Rectal smooth muscle tissue (tissue), 1 donor: ENCODE measurements at regions not wholly inside any gene's neighbourhood (a gene's known extent, or its start where the extent isn't known, plus 50 kb on each side); places are given as distances from the start of the nearest gene placed in this dataset.

Experiments
- H3K27ac ChIP-seq: one replicate; pipeline ENCODE4 v1.7.0; 2013; ENCODE audit warnings: low read depth, low read length, inconsistent platforms
- H3K27me3 ChIP-seq: one replicate; pipeline ENCODE4 v1.7.0; 2013; ENCODE audit warnings: low read length; ENCODE audit not compliant: control insufficient read depth, insufficient read depth
- H3K36me3 ChIP-seq: one replicate; pipeline ENCODE4 v1.7.0; 2013; ENCODE audit warnings: low read length; ENCODE audit not compliant: control insufficient read depth, insufficient read depth
- H3K4me1 ChIP-seq: one replicate; pipeline ENCODE4 v1.7.0; 2013; ENCODE audit warnings: low read length; ENCODE audit not compliant: control insufficient read depth, insufficient read depth
- H3K4me3 ChIP-seq: one replicate; pipeline ENCODE4 v1.7.0; 2013; ENCODE audit warnings: low read length
- H3K9ac ChIP-seq: one replicate; pipeline ENCODE4 v1.7.0; 2013; ENCODE audit warnings: low read length

DNA sequence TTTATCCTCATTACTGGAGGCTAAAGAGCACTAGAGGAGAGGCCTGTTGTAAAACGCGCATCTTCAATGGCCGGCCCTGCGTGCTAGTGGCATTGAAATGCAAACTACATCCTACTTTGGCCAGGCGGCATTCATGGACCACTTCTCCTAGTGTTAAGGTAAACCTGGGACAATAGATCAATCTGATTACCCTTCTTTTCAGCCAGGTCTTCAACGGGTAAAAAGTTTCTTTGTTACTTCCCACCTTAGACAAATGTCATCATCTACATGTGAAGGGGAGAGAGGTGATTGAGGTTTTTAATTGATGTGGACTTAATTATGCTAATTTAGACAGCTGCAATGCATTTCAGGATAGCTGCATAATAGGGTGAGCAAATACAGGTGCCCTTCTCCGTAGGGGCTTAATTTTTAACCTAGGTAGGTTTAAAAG is 628.0 kb downstream of the ZEB2 start:
- no peak overlapping the region for H3K9ac ChIP-seq

GRCh38 chr2:143890798-143891197 is 629.1 kb downstream of the ZEB2 start:
- no peaks in the 10 kb centered on the region for H3K36me3 ChIP-seq
- no peak overlapping the region for H3K27ac ChIP-seq
- no peaks in the 10 kb centered on the region for H3K4me1 ChIP-seq
- H3K27me3 ChIP-seq, result no peaks in the 10 kb centered on the region
- no peak overlapping the region for H3K4me3 ChIP-seq
- H3K9ac ChIP-seq, result no peak overlapping the region

More for the DNA sequence above, 628.0 kb downstream of the ZEB2 start:
- H3K4me3 ChIP-seq, result no peak overlapping the region
- no peak overlapping the region for H3K27ac ChIP-seq
- H3K4me1 ChIP-seq, result no peaks in the 10 kb centered on the region
- H3K27me3 ChIP-seq, result no peaks in the 10 kb centered on the region
- no peaks in the 10 kb centered on the region for H3K36me3 ChIP-seq

DNA sequence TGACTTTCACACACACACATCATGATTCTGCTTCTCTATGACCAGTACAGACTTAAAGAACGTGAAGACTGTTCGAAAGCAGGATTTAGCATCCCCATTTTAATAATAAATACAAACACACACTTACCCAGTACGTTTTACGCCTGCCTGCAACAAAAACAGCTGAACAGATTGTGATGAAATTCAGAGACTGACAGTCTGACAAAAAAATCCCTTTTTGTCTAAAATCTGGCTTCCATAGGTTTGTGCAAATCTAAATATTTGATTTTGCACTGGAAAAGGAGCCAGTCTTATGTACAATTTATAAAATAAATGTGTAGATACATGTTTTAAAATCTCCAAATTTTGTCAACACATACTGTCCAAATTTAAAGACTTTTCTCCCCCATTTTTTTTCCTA is 630.7 kb downstream of the ZEB2 start:
- Histone ChIP-seq H3K27ac (no peak overlapping the region), H3K27me3 (no peaks in the 10 kb centered on the region), H3K9ac (no peak overlapping the region), H3K36me3 (no peaks in the 10 kb centered on the region), H3K4me3 (no peak overlapping the region), H3K4me1 (no peaks in the 10 kb centered on the region)

DNA sequence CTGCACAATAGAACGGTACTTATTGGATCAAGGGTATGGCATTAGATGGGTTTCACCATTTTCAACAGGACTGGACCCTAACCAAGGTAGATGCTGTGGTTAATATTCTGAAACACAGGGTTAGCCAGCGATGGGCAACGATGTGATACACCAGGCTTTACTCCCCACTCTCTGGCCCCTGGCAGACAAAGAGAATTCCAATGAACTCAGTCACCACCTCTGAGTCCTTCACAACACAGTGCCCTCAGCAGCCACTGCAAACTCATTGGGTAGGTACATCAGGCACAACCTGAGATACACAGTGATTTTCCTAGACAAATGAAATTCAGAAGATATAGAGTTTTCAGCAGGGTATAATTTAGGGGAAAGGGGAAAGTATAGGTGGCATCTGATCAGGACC is 634.5 kb downstream of the ZEB2 start:
- Histone ChIP-seq H3K27ac (no peak overlapping the region), H3K4me1 (no peaks in the 10 kb centered on the region), H3K27me3 (no peaks in the 10 kb centered on the region), H3K9ac (no peak overlapping the region), H3K36me3 (no peaks in the 10 kb centered on the region), H3K4me3 (no peak overlapping the region)

GRCh38 chr2:143881246-143881645 is 638.7 kb downstream of the ZEB2 start:
- Histone ChIP-seq H3K4me1 (no peaks in the 10 kb centered on the region), H3K4me3 (no peak overlapping the region), H3K9ac (no peak overlapping the region), H3K27me3 (no peaks in the 10 kb centered on the region), H3K36me3 (no peaks in the 10 kb centered on the region), H3K27ac (no peak overlapping the region)

DNA sequence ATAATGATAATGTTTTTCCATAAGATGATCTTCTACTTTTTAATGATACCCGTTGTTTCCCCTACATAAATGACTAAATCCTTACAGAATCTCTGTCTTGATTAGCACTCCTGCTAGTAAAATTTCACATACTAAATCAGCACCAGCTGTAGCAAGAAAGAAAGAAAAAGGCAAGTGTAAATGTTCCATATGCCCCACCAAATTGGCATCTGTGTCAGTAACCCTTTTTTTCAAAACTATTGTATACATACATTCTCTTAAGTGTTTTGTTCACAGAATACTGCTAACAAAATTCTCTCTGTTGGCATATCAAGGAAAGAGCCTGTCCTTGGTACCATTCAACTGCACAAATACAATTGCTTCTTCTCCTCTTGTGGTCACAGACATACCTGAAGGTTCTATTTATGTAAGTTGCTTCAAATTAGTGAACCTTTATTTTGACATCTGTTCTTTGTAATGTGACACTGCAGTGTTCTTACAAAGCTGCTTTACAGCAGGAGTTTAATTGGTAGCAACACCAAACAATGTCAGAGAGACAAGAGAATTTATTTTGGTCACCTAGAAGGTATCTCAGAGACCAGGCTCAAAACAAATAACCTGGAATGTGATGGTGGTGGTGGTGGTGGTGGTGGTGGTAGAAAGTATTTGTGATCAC is 641.9 kb downstream of the ZEB2 start:
- Histone ChIP-seq H3K27ac (no peak overlapping the region), H3K27me3 (no peaks in the 10 kb centered on the region), H3K4me3 (no peak overlapping the region), H3K4me1 (no peaks in the 10 kb centered on the region), H3K9ac (no peak overlapping the region), H3K36me3 (no peaks in the 10 kb centered on the region)

DNA sequence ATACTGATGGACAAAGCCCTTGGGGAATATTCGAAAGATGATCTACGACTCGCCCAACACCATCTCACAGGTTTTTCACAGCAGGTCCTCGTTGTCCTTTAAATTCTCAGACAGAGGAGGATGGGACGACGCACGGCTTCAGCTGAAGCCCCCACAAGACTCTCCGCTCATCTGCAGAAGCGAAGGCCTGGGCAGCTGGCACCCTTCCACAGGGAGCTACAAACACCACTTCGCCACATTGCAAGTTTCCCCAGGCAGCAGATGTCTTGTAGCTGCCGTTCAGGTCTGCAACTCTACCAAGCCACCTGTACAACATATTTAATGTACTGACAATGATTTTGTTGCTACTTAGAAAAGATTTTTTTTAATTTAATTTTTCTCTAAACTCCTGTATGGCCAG is 642.9 kb downstream of the ZEB2 start:
- H3K9ac ChIP-seq, result no peak overlapping the region
- H3K27me3 ChIP-seq, result no peaks in the 10 kb centered on the region
- no peaks in the 10 kb centered on the region for H3K36me3 ChIP-seq
- H3K4me3 ChIP-seq, result no peak overlapping the region
- H3K4me1 ChIP-seq, result no peaks in the 10 kb centered on the region
- no peak overlapping the region for H3K27ac ChIP-seq

DNA sequence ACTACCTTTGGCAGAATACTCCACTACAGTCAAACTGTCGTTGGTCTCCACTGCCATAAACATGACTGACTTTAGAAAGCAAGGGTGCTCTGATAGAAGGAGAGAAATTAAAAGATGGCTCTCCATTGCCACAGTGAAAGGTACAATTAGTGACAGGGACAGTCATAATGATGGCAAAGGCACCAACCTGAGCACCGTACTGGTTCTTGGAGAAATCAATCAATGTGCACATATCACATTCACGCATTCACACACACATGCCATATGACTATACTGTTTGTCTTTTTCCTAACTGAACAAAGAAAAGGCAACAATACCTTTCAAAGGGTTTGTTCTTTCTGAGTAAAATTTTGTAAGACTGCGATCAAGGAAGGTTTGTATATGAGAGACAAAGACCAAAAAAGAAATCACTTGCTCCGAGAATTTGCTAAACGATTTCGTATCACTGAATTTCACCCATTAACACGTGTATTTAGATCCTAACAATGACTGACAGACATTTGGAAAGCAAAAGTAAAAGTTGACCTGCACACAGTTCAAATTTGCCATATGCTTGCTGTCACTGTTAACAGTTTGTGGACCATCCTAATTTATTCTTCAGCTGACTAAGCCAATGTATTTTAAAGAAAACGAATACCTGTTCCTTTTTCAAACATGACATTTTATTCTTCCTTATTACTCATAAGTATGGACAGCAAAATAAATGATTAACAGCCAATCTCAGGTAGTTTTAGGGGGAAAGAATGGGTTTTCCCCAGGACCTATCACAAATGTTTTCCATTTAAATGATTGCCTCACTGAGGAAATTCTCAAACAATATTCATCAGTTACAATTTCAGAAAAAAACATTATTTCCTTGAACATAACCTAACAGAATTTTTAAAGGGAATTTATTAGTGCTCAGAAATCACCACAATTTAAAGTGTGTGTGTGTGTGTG is 644.4 kb downstream of the ZEB2 start:
- H3K27ac ChIP-seq, result no peak overlapping the region
- no peaks in the 10 kb centered on the region for H3K36me3 ChIP-seq
- H3K4me3 ChIP-seq, result no peak overlapping the region
- no peaks in the 10 kb centered on the region for H3K27me3 ChIP-seq
- no peak overlapping the region for H3K9ac ChIP-seq
- H3K4me1 ChIP-seq, result no peaks in the 10 kb centered on the region

DNA sequence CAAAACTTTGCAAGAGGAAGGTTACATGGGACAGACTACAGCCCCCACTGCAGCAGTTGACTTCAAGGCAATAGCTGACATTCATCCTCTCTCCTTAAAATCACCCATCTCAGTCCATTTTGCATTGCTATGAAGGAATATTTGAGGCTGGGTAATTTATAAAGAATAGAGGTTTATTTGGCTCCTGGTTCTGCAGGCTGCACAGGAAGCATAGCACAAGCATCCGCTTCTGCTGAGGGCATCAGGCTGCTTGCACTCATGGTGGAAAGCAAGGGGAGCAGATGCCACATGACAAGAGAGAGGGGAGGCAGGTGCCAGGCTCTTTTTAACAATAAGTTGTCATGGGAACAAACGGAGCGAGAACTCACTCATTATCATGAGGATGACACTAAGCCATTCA is 646.0 kb downstream of the ZEB2 start:
- H3K4me3 ChIP-seq, result no peak overlapping the region
- no peak overlapping the region for H3K9ac ChIP-seq
- no peaks in the 10 kb centered on the region for H3K27me3 ChIP-seq
- no peak overlapping the region for H3K27ac ChIP-seq
- H3K36me3 ChIP-seq, result no peaks in the 10 kb centered on the region
- no peaks in the 10 kb centered on the region for H3K4me1 ChIP-seq

DNA sequence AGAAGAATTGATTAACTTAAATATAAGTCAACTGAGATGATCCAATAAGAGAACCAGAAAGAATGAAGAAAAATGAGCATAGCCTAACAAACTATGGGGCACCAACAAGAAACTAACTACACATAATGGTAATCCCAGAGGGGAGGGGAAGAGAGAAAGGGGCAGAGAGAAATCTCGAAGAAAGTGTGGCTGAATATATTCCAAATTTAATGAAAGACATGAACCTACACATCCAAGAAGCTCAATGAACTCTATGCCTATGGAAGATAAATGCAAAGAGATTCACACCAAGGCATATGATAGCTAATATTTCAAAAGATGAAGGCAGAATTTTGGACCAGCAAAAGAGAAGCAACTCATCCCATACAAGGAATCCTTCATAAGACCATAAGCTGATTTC is 649.2 kb downstream of the ZEB2 start:
- Histone ChIP-seq H3K27ac (no peak overlapping the region), H3K4me1 (no peaks in the 10 kb centered on the region), H3K9ac (no peak overlapping the region), H3K36me3 (no peaks in the 10 kb centered on the region), H3K27me3 (no peaks in the 10 kb centered on the region), H3K4me3 (no peak overlapping the region)

DNA sequence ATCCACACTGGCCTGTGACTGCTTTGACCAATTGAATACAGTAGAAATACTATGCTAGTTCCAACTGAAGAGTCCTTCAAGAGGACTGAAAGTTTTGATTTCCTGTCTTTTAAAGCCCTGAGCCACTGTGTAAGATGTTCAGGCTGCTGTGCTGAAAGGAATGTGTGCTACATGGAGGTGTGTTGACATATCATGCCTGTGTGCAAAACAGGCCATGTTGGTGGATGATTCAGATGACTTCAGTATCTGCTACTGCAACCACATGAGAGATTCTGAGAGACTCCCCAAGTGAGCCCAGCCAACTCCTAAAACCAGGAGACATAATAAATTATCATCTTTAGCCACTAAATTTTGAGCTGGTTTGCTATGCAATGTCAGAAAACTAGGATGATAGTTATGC is 662.9 kb downstream of the ZEB2 start:
- H3K9ac ChIP-seq, result no peak overlapping the region
- no peaks in the 10 kb centered on the region for H3K36me3 ChIP-seq
- H3K27me3 ChIP-seq, result no peaks in the 10 kb centered on the region
- no peaks in the 10 kb centered on the region for H3K4me1 ChIP-seq
- H3K4me3 ChIP-seq, result no peak overlapping the region
- H3K27ac ChIP-seq, result no peak overlapping the region

GRCh38 chr2:143852759-143853158 is 667.2 kb downstream of the ZEB2 start:
- no peaks in the 10 kb centered on the region for H3K27me3 ChIP-seq
- no peak overlapping the region for H3K9ac ChIP-seq
- H3K27ac ChIP-seq, result no peak overlapping the region
- no peak overlapping the region for H3K4me3 ChIP-seq
- no peaks in the 10 kb centered on the region for H3K36me3 ChIP-seq
- no peaks in the 10 kb centered on the region for H3K4me1 ChIP-seq

DNA sequence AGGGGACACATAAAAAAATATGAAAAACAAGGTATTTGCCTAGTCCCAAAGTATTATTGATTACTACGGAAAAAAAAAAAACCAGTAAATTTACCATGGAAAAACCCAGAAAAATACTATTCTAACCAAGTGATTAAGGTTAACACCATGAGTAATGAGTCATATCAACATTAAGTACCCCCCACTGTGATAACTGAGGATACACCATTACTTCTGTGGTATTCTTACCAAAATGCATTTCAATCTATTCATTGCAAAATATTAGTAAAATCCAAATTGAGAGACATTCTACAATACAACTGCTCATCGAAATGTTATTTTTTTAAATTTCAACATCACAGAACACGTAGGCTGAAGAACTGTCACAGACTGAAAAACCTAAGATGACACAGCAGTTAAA is 669.8 kb downstream of the ZEB2 start:
- Histone ChIP-seq H3K36me3 (no peaks in the 10 kb centered on the region), H3K4me1 (no peaks in the 10 kb centered on the region), H3K27ac (no peak overlapping the region), H3K27me3 (no peaks in the 10 kb centered on the region), H3K4me3 (no peak overlapping the region), H3K9ac (no peak overlapping the region)
